Stomach (tissue), 8 donors: ENCODE measurements at regions not wholly inside any gene's neighbourhood (a gene's known extent, or its start where the extent isn't known, plus 50 kb on each side); places are given as distances from the start of the nearest gene placed in this dataset.

ENCODE experiments used
- DNase-seq, 2 donors: peaks; one replicate each; pipeline versions ENCODE4 v3.0.0 to v3.0.0-alpha.2; 2013 to 2019
- H3K27ac ChIP-seq, 5 donors: fragments of 200-600 bp in 4 of 5; sonication (generic) in 4 of 5; one replicate each; pipeline ENCODE4 v1.5.1; 2013 to 2019; ENCODE audit warnings: mild to moderate bottlenecking in 1 of 5, moderate library complexity in 1 of 5
- H3K27me3 ChIP-seq, 3 donors: fragments of 200-600 bp; sonication (generic); one replicate each; pipeline ENCODE4 v1.5.1; 2017 to 2019; ENCODE audit warnings: mixed run types in 1 of 3
- H3K36me3 ChIP-seq, 4 donors: fragments of 200-600 bp; sonication (generic); 1 replicate in 3 of 4; 2 replicates in 1 of 4; pipeline ENCODE4 v1.5.1; 2016 to 2019
- H3K4me1 ChIP-seq, 4 donors: fragments of 200-600 bp; sonication (generic); one replicate each; pipeline ENCODE4 v1.5.1; 2016 to 2019
- H3K4me3 ChIP-seq, 4 donors: fragments of 200-600 bp; sonication (generic) in 3 of 4; one replicate each; pipeline ENCODE4 v1.5.1; 2016 to 2019; ENCODE audit warnings: mild to moderate bottlenecking in 1 of 4
- H3K9me3 ChIP-seq, 4 donors: fragments of 200-600 bp; sonication (generic); one replicate each; pipeline ENCODE4 v1.5.1; 2016 to 2019
- CTCF ChIP-seq, 7 experiments: fragments of 450-650 bp in 4 of 7; fragments of 200-600 bp in 3 of 7; sonication (generic) in 3 of 7; IDR thresholded peaks; one replicate each; pipeline ENCODE4 v1.5.1; 2016 to 2019; ENCODE audit warnings: antibody characterized with exemption in 7 of 7, control low read depth in 2 of 7, mild to moderate bottlenecking in 1 of 7
- EP300 ChIP-seq: sonication (generic); formaldehyde crosslinking; IDR thresholded peaks from one replicate; pipeline ENCODE4 v1.6.1; 2017; ENCODE audit warnings: antibody characterized with exemption
- POLR2A ChIP-seq, 4 donors: fragments of 450-650 bp; IDR thresholded peaks; one replicate each; pipeline ENCODE4 v1.6.1; 2016; ENCODE audit warnings: antibody characterized with exemption in 4 of 4, control low read depth in 2 of 4, mild to moderate bottlenecking in 1 of 4, moderate library complexity in 1 of 4
- POLR2AphosphoS5 ChIP-seq, 3 donors: sonication (generic); formaldehyde crosslinking; IDR thresholded peaks; one replicate each; pipeline ENCODE4 v1.6.1; 2016; ENCODE audit warnings: antibody characterized with exemption in 3 of 3
- WGBS, 5 donors: extraction: QIAGEN DNeasy Blood & Tissue Kit in 3 of 5; methylation state at CpG; one replicate each; pipeline versions ENCODE4 v1.1.5 to v1.1.7; 2013 to 2018; 5-methylcytosine and 5-hydroxymethylcytosine counted together
- intact Hi-C: fragments of 100-400 bp; cut with DNase I; formaldehyde crosslinking; loops from one replicate; pipeline ENCODE4 v1.15.1; 2023; ENCODE audit warnings: low total_unique reads
- donor health status: healthy with polysubstance abuse.
- donor health status: Bipolar disorder and iron deficiency.
- donor health status: healthy.

DNA sequence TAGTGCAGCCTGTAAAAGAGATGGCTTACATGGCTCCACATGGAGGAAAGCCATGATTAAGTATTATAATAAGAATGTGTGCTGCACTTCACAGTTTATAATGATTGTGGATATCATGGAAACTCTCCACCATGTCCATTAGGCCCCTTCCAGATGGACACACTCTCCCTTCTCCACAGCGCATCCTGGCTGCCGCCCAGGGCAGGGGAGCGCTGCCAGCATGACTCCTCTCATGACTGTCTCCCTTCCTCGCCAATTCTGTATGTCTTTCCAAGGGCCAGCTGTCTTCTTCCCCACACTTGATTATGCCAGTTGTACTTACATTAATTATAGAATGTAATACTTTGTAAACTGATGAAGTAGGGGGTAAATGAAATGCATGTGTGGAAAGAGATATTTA lies 259.3 kb upstream of the TMEM72 start:
- no peak overlapping the region for H3K27ac ChIP-seq

GRCh38 chr10:44659320-44659719 lies 251.8 kb upstream of the TMEM72 start:
- Histone ChIP-seq H3K27ac (no peak overlapping the region), H3K4me3 (no peak overlapping the region), H3K27me3 (no peaks in the 10 kb centered on the region), H3K9me3 (no peaks in the 10 kb centered on the region), H3K36me3 (no peaks in the 10 kb centered on the region), H3K4me1 (no peaks in the 10 kb centered on the region)
- WGBS, 5 donors, result 67 to 84% (median 77%) methylated on average over 3 of the region's 3 CpGs
- intact Hi-C loops, result no loop called here
- DNase-seq, result peak in 1 of 2 donors; percentile 29
- TF ChIP-seq CTCF (IDR thresholded peaks at IDR 0.05) (no peak), POLR2AphosphoS5 (IDR thresholded peaks at IDR 0.05) (no peak), EP300 (no peak), POLR2A (IDR thresholded peaks at IDR 0.05) (no peak)

More for the DNA sequence above, 259.3 kb upstream of the TMEM72 start:
- no peaks in the 10 kb centered on the region for H3K9me3 ChIP-seq
- peak in 1 of 2 donors; percentile 73 for DNase-seq
- no peaks in the 10 kb centered on the region for H3K27me3 ChIP-seq
- H3K4me1 ChIP-seq, result no peaks in the 10 kb centered on the region
- intact Hi-C loops, result no loop called here
- WGBS, 5 donors, result 74 to 81% (median 81%) methylated on average over 4 of the region's 4 CpGs
- TF ChIP-seq POLR2AphosphoS5 (IDR thresholded peaks at IDR 0.05) (no peak), CTCF (IDR thresholded peaks at IDR 0.05) (no peak), EP300 (no peak), POLR2A (IDR thresholded peaks at IDR 0.05) (no peak)
- H3K36me3 ChIP-seq, result no peaks in the 10 kb centered on the region
- H3K4me3 ChIP-seq, result no peak overlapping the region

DNA sequence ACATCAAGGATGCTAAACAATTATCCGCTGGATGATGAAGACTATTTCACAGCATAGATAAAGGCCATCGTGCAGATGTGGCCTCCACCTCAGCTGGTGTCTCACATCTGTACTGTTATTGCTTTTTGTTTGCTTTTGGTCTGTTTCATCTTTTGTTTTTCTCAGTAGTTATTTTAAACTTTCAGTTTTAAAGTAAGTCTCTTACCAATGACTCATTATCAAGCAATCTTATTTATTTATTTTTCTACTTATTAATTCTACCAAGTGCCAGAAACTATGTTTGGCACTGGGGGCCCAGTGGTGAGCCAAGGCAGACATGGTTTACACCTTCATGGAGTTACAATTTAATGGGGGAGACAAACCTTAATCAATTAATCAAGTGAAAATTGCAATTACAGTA lies 250.9 kb upstream of the TMEM72 start:
- H3K4me3 ChIP-seq, result no peak overlapping the region
- no peaks in the 10 kb centered on the region for H3K9me3 ChIP-seq
- TF ChIP-seq EP300 (no peak), CTCF (IDR thresholded peaks at IDR 0.05) (no peak), POLR2AphosphoS5 (IDR thresholded peaks at IDR 0.05) (no peak), POLR2A (IDR thresholded peaks at IDR 0.05) (no peak)
- WGBS, 5 donors, result 68 to 81% (median 73%) methylated on average over 2 of the region's 2 CpGs
- no peak overlapping the region for H3K27ac ChIP-seq
- H3K27me3 ChIP-seq, result no peaks in the 10 kb centered on the region
- H3K4me1 ChIP-seq, result no peaks in the 10 kb centered on the region
- no peak for DNase-seq
- intact Hi-C loops, result no loop called here
- no peaks in the 10 kb centered on the region for H3K36me3 ChIP-seq

- Histone ChIP-seq H3K9me3 (no peaks in the 10 kb centered on the region), H3K27me3 (no peaks in the 10 kb centered on the region), H3K36me3 (no peaks in the 10 kb centered on the region), H3K4me3 (no peak overlapping the region), H3K27ac (no peak overlapping the region), H3K4me1 (no peaks in the 10 kb centered on the region)
- 65 to 82% (median 76%) methylated on average over 5 to 6 of the region's 6 CpGs for WGBS, 5 donors
- intact Hi-C loops, result no loop called here
- DNase-seq, result peak in 1 of 2 donors; percentile 76
- TF ChIP-seq CTCF (IDR thresholded peaks at IDR 0.05), result no peak
- TF ChIP-seq POLR2A (IDR thresholded peaks at IDR 0.05), result no peak
- no peak for TF ChIP-seq EP300
- TF ChIP-seq POLR2AphosphoS5 (IDR thresholded peaks at IDR 0.05), result no peak
Observed at GRCh38 chr10:44662051-44662450, 249.1 kb upstream of the TMEM72 start.
